ENCODE measurements at regions not wholly inside any gene's neighbourhood (a gene's known extent, or its start where the extent isn't known, plus 50 kb on each side); places are given as distances from the start of the nearest gene placed in this dataset.
A peak's percentile ranks its signal among the peaks of the same experiment; 100 is the strongest.
"Not testable (repeated sequence)": the region's sequence is repeated elsewhere in the genome, so short reads cannot be mapped to it uniquely, and the experiment has no call there.

- DNase-seq, result no peak
Measured at GRCh38 chr18:76634564-76634963, 139.5 kb upstream of the ZNF516 start.

- DNase-seq, result no peak
Measured at GRCh38 chr18:76633588-76634269, 138.7 kb upstream of the ZNF516 start.

GRCh38 chr18:76627444-76627843 lies 132.4 kb upstream of the ZNF516 start:
- DNase-seq, result no peak

GRCh38 chr18:76626991-76627390 lies 131.9 kb upstream of the ZNF516 start:
- DNase-seq, result no peak

GRCh38 chr18:76622651-76623050 lies 127.6 kb upstream of the ZNF516 start:
- no peak for DNase-seq

GRCh38 chr18:76621782-76622495 lies 126.9 kb upstream of the ZNF516 start:
- peak; percentile 43 for DNase-seq

- no peak for DNase-seq
Measured at GRCh38 chr18:76621226-76621625, 126.2 kb upstream of the ZNF516 start.

GRCh38 chr18:76620321-76621170 lies 125.5 kb upstream of the ZNF516 start:
- peak; percentile 79 for DNase-seq

GRCh38 chr18:76619621-76620315 lies 124.7 kb upstream of the ZNF516 start:
- peak; percentile 53 for DNase-seq

- DNase-seq, result no peak
Measured at GRCh38 chr18:76619261-76619620, 124.2 kb upstream of the ZNF516 start.

GRCh38 chr18:76618721-76619120 lies 123.7 kb upstream of the ZNF516 start:
- no peak for DNase-seq

GRCh38 chr18:76616373-76616772 lies 121.3 kb upstream of the ZNF516 start:
- no peak for DNase-seq

- DNase-seq, result peak; percentile 15
Measured at GRCh38 chr18:76615065-76615733, 120.2 kb upstream of the ZNF516 start.

GRCh38 chr18:76613755-76614120 lies 118.7 kb upstream of the ZNF516 start:
- no peak for DNase-seq

GRCh38 chr18:76613053-76613754 lies 118.2 kb upstream of the ZNF516 start:
- DNase-seq, result no peak

GRCh38 chr18:76611750-76612045 lies 116.7 kb upstream of the ZNF516 start:
- not testable (repeated sequence) for DNase-seq

- DNase-seq, result peak; percentile 36
Measured at GRCh38 chr18:76610933-76611749, 116.1 kb upstream of the ZNF516 start.

GRCh38 chr18:76610012-76610411 lies 115.0 kb upstream of the ZNF516 start:
- no peak for DNase-seq

GRCh38 chr18:76605341-76605929 lies 110.4 kb upstream of the ZNF516 start:
- DNase-seq, result no peak

GRCh38 chr18:76604935-76605240 lies 109.8 kb upstream of the ZNF516 start:
- DNase-seq, result no peak
